ENCODE measurements at regions not wholly inside any gene's neighbourhood (a gene's known extent, or its start where the extent isn't known, plus 50 kb on each side); places are given as distances from the start of the nearest gene placed in this dataset.

- TF ChIP-seq EZH2 (IDR thresholded peaks at IDR 0.05; ENCODE audit: low read length), result no peak
- TF ChIP-seq CTCF (optimal IDR thresholded peaks at IDR 0.05 in 1 of 3, IDR thresholded peaks at IDR 0.05 in 1 of 3, conservative IDR thresholded peaks at IDR 0.05 in 1 of 3; ENCODE audit: extremely low read depth in 1 of 3, insufficient read depth in 2 of 3, low read length in 3 of 3), result no peak
These were observed 54.6 kb upstream of the C3orf49 start for GRCh38 chr3:63764511-63764910.
